ENCODE measurements at regions not wholly inside any gene's neighbourhood (a gene's known extent, or its start where the extent isn't known, plus 50 kb on each side); places are given as distances from the start of the nearest gene placed in this dataset.

DNA sequence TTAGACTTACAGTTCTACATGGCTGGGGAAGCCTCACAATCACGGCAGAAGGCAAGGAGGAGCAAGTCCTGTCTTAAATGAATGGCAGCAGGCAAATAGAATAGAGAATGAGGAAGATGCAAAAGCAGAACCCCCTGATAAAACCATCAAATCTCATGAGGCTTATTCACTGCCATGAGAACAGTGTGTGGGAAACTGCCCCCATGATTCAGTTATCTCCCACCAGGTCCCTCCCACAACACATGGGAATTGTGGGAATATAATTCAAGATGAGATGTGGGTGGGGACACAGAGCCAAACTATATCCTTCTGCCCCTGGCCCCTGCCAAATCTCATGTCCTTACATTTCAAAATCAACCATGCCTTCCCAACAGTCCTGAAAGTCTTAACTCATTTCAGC lies 367.1 kb downstream of the MED10 start:
- CTCF ChIA-PET = no interaction called here
- H3K79me2 ChIP-seq (ENCODE audit: control insufficient read depth, insufficient read depth, low read length) = no peaks in the 10 kb centered on the region
- TF ChIP-seq EZH2 (IDR thresholded peaks at IDR 0.05; ENCODE audit: borderline replicate concordance, low read depth, low read length, severe bottlenecking) (no peak), FOS (IDR thresholded peaks at IDR 0.05; ENCODE audit: borderline replicate concordance, insufficient read depth, low read length) (no peak), MYC (IDR thresholded peaks at IDR 0.05; ENCODE audit: low read depth, low read length) (no peak), GATA2 (IDR thresholded peaks at IDR 0.05; ENCODE audit: insufficient read depth, insufficient read length, low read depth, low read length) (no peak), MAX (IDR thresholded peaks at IDR 0.05; ENCODE audit: insufficient read depth, insufficient read length) (no peak), POLR2A (IDR thresholded peaks at IDR 0.05; ENCODE audit: low read depth, low read length) (no peak), POLR2AphosphoS5 (IDR thresholded peaks at IDR 0.05; ENCODE audit: insufficient read depth, low read depth, low read length) (no peak), JUN (IDR thresholded peaks at IDR 0.05; ENCODE audit: borderline replicate concordance, insufficient read depth, insufficient read length, low read depth) (no peak)
- TF ChIP-seq, protein P1, sequence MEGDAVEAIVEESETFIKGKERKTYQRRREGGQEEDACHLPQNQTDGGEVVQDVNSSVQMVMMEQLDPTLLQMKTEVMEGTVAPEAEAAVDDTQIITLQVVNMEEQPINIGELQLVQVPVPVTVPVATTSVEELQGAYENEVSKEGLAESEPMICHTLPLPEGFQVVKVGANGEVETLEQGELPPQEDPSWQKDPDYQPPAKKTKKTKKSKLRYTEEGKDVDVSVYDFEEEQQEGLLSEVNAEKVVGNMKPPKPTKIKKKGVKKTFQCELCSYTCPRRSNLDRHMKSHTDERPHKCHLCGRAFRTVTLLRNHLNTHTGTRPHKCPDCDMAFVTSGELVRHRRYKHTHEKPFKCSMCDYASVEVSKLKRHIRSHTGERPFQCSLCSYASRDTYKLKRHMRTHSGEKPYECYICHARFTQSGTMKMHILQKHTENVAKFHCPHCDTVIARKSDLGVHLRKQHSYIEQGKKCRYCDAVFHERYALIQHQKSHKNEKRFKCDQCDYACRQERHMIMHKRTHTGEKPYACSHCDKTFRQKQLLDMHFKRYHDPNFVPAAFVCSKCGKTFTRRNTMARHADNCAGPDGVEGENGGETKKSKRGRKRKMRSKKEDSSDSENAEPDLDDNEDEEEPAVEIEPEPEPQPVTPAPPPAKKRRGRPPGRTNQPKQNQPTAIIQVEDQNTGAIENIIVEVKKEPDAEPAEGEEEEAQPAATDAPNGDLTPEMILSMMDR (IDR thresholded peaks at IDR 0.05; ENCODE audit: extremely low read depth in 1 of 2, insufficient read depth in 1 of 2, low read depth in 1 of 2, low read length in 2 of 2) = no peak
- dilution Hi-C loops (cut with MboI; ENCODE audit: extremely low pct_ligation_motif_present, low sequenced_read_pairs) (no loop called here), intact Hi-C loops (cut with micrococcal nuclease) (no loop called here)
- no peaks in the 10 kb centered on the region for H3K27me3 ChIP-seq (ENCODE audit: control insufficient read depth in 2 of 2, insufficient read depth in 2 of 2, low read length in 2 of 2)
- no peak overlapping the region for H2AFZ ChIP-seq (ENCODE audit: low read depth, low read length)
- FAIRE-seq (no peak), DNase-seq (ENCODE audit: low read depth, low spot score) (no peak)
- peaks cover 2% of the 10 kb centered on the region for H3K9me3 ChIP-seq (replicated peaks; ENCODE audit: control insufficient read depth, insufficient read depth, low read length)
- POLR2A ChIA-PET = no interaction called here
- H3K9me1 ChIP-seq (replicated peaks; ENCODE audit: control insufficient read depth, extremely low read depth, insufficient read depth, low read length) = no peaks in the 10 kb centered on the region
- H3K9ac ChIP-seq (replicated peaks; ENCODE audit: extremely low read depth, insufficient read depth, low read length) = no peak overlapping the region
- no peak overlapping the region for H3K4me3 ChIP-seq (replicated peaks in 1 of 3; ENCODE audit: insufficient read depth in 1 of 3, low read depth in 1 of 3, low read length in 3 of 3)
- H3K27ac ChIP-seq (ENCODE audit: insufficient read depth, low read depth, low read length) = no peak overlapping the region
- BruUV-seq (replicated peaks) = no TSS peak
- H4K20me1 ChIP-seq (replicated peaks; ENCODE audit: control insufficient read depth, extremely low read depth, insufficient read depth, low read length) = no peaks in the 10 kb centered on the region
- no peak overlapping the region for H3K4me2 ChIP-seq (ENCODE audit: insufficient read depth, low read length)
- no peaks in the 10 kb centered on the region for H3K4me1 ChIP-seq (ENCODE audit: control insufficient read depth, extremely low read depth, insufficient read depth, low read length)
- H3K36me3 ChIP-seq (ENCODE audit: control insufficient read depth in 2 of 2, extremely low read depth in 1 of 2, insufficient read depth in 2 of 2, low read length in 2 of 2) = no peaks in the 10 kb centered on the region
